ENCODE measurements at regions not wholly inside any gene's neighbourhood (a gene's known extent, or its start where the extent isn't known, plus 50 kb on each side); places are given as distances from the start of the nearest gene placed in this dataset.

- no peaks in the 10 kb centered on the region for H3K27me3 ChIP-seq (ENCODE audit: control insufficient read depth, insufficient read depth, low read length)
- no peak overlapping the region for H3K27ac ChIP-seq (ENCODE audit: low read depth, low read length)
- ChIA-PET CTCF (no interaction called here), POLR2A (no interaction called here)
- H3K9me3 ChIP-seq (ENCODE audit: control insufficient read depth, insufficient read depth, low read length): peaks cover 20% of the 10 kb centered on the region
- no peak for TF ChIP-seq CTCF (IDR thresholded peaks at IDR 0.05; ENCODE audit: low read depth, low read length)
- H3K4me3 ChIP-seq (ENCODE audit: low read depth, low read length): no peak overlapping the region
- DNase-seq (ENCODE audit: low read depth, low spot score): no peak
These were observed 1109.5 kb upstream of the EEF2KMT start for GRCh38 chr16:6207124-6207523.

GRCh38 chr16:6206080-6206479, 1108.5 kb upstream of the EEF2KMT start:
- Histone ChIP-seq H3K27me3 (ENCODE audit: control insufficient read depth, insufficient read depth, low read length) (no peaks in the 10 kb centered on the region), H3K27ac (ENCODE audit: low read depth, low read length) (no peak overlapping the region), H3K4me3 (ENCODE audit: low read depth, low read length) (no peak overlapping the region), H3K9me3 (ENCODE audit: control insufficient read depth, insufficient read depth, low read length) (peaks cover 20% of the 10 kb centered on the region)
- CTCF ChIA-PET: no interaction called here
- no peak for TF ChIP-seq CTCF (IDR thresholded peaks at IDR 0.05; ENCODE audit: low read depth, low read length)
- POLR2A ChIA-PET: no interaction called here
- DNase-seq (ENCODE audit: low read depth, low spot score): no peak

GRCh38 chr16:6204945-6205344, 1107.3 kb upstream of the EEF2KMT start:
- DNase-seq (ENCODE audit: low read depth, low spot score): no peak
- Histone ChIP-seq H3K4me3 (ENCODE audit: low read depth, low read length) (no peak overlapping the region), H3K27ac (ENCODE audit: low read depth, low read length) (no peak overlapping the region), H3K9me3 (ENCODE audit: control insufficient read depth, insufficient read depth, low read length) (peaks cover 15% of the 10 kb centered on the region; the same call in 1 of the 2 replicates), H3K27me3 (ENCODE audit: control insufficient read depth, insufficient read depth, low read length) (no peaks in the 10 kb centered on the region)
- POLR2A ChIA-PET: no interaction called here
- CTCF ChIA-PET: no interaction called here
- TF ChIP-seq CTCF (IDR thresholded peaks at IDR 0.05; ENCODE audit: low read depth, low read length): no peak

GRCh38 chr16:6200861-6201260, 1103.3 kb upstream of the EEF2KMT start:
- no peak overlapping the region for H3K4me3 ChIP-seq (ENCODE audit: low read depth, low read length)
- POLR2A ChIA-PET: no interaction called here

GRCh38 chr16:6200271-6200670, 1102.7 kb upstream of the EEF2KMT start:
- Histone ChIP-seq H3K27me3 (ENCODE audit: control insufficient read depth, insufficient read depth, low read length) (no peaks in the 10 kb centered on the region), H3K27ac (ENCODE audit: low read depth, low read length) (no peak overlapping the region), H3K4me3 (ENCODE audit: low read depth, low read length) (no peak overlapping the region), H3K9me3 (ENCODE audit: control insufficient read depth, insufficient read depth, low read length) (peaks cover 15% of the 10 kb centered on the region; the same call in 1 of the 2 replicates)
- ChIA-PET POLR2A (no interaction called here), CTCF (no interaction called here)
- no peak for TF ChIP-seq CTCF (IDR thresholded peaks at IDR 0.05; ENCODE audit: low read depth, low read length)
- DNase-seq (ENCODE audit: low read depth, low spot score): no peak

More at GRCh38 chr16:6200861-6201260, 1103.3 kb upstream of the EEF2KMT start:
- DNase-seq (ENCODE audit: low read depth, low spot score): no peak
- peaks cover 16% of the 10 kb centered on the region; the same call in 1 of the 2 replicates for H3K9me3 ChIP-seq (ENCODE audit: control insufficient read depth, insufficient read depth, low read length)
- no peak for TF ChIP-seq CTCF (IDR thresholded peaks at IDR 0.05; ENCODE audit: low read depth, low read length)
- H3K27me3 ChIP-seq (ENCODE audit: control insufficient read depth, insufficient read depth, low read length): no peaks in the 10 kb centered on the region
- no peak overlapping the region for H3K27ac ChIP-seq (ENCODE audit: low read depth, low read length)
- CTCF ChIA-PET: no interaction called here
